COR-L47 (cell line): ENCODE measurements at regions not wholly inside any gene's neighbourhood (a gene's known extent, or its start where the extent isn't known, plus 50 kb on each side); places are given as distances from the start of the nearest gene placed in this dataset.

Experiments
- DNase-seq: peaks from one replicate; lab custom pipeline; 2025; lab: John Stamatoyannopoulos, UW

GRCh38 chr5:124377386-124377785 lies 369.1 kb downstream of the ZNF608 start:
- DNase-seq = no peak

GRCh38 chr5:124373883-124374282 lies 372.6 kb downstream of the ZNF608 start:
- no peak for DNase-seq

- no peak for DNase-seq
These were observed 374.0 kb downstream of the ZNF608 start for GRCh38 chr5:124372457-124372856.

GRCh38 chr5:124371111-124371706 lies 375.2 kb downstream of the ZNF608 start:
- no peak for DNase-seq

- no peak for DNase-seq
These were observed 375.8 kb downstream of the ZNF608 start for GRCh38 chr5:124370601-124371000.

- DNase-seq = peak; percentile 86
These were observed 381.1 kb downstream of the ZNF608 start for GRCh38 chr5:124365361-124365801.

GRCh38 chr5:124355928-124356327 lies 390.5 kb downstream of the ZNF608 start:
- no peak for DNase-seq

GRCh38 chr5:124353016-124353415 lies 393.4 kb downstream of the ZNF608 start:
- no peak for DNase-seq

GRCh38 chr5:124352312-124352711 lies 394.1 kb downstream of the ZNF608 start:
- DNase-seq = no peak

- DNase-seq = no peak
These were observed 396.5 kb downstream of the ZNF608 start for GRCh38 chr5:124349931-124350330.

- no peak for DNase-seq
These were observed 403.0 kb downstream of the ZNF608 start for GRCh38 chr5:124343451-124343867.

- DNase-seq = no peak
These were observed 403.5 kb downstream of the ZNF608 start for GRCh38 chr5:124342986-124343385.

- DNase-seq = no peak
These were observed 403.9 kb downstream of the ZNF608 start for GRCh38 chr5:124342584-124342983.

GRCh38 chr5:124342027-124342471 lies 404.4 kb downstream of the ZNF608 start:
- no peak for DNase-seq

GRCh38 chr5:124341066-124341858 lies 405.2 kb downstream of the ZNF608 start:
- DNase-seq = no peak

GRCh38 chr5:124337996-124338395 lies 408.4 kb downstream of the ZNF608 start:
- DNase-seq = no peak

GRCh38 chr5:124333298-124333979 lies 413.0 kb downstream of the ZNF608 start:
- no peak for DNase-seq

GRCh38 chr5:124332273-124332672 lies 414.2 kb downstream of the ZNF608 start:
- no peak for DNase-seq

GRCh38 chr5:124330595-124331220 lies 415.7 kb downstream of the ZNF608 start:
- no peak for DNase-seq

GRCh38 chr5:124328201-124328600 lies 418.2 kb downstream of the ZNF608 start:
- no peak for DNase-seq

- DNase-seq = no peak
These were observed 427.8 kb downstream of the ZNF608 start for GRCh38 chr5:124318661-124319060.

- no peak for DNase-seq
These were observed 429.0 kb downstream of the ZNF608 start for GRCh38 chr5:124317451-124317850.
